Cardiac fibroblast (primary cell): ENCODE measurements at regions not wholly inside any gene's neighbourhood (a gene's known extent, or its start where the extent isn't known, plus 50 kb on each side); places are given as distances from the start of the nearest gene placed in this dataset.
"Not testable (repeated sequence)": the region's sequence is repeated elsewhere in the genome, so short reads cannot be mapped to it uniquely, and the experiment has no call there.

Experiments used
- DNase-seq, 2 donors: peaks; one replicate each; pipeline versions ENCODE4 v3.0.0 to v3.0.0-alpha.2; 2010; ENCODE audit warnings: low read depth in 2 of 2
- H3K4me3 ChIP-seq, 2 donors: replicated peaks in 1 of 2; 1 replicate in 1 of 2; 2 replicates in 1 of 2; pipeline ENCODE4 v1.5.1; 2011; ENCODE audit warnings: low read depth in 2 of 2, low read length in 2 of 2, mild to moderate bottlenecking in 2 of 2, moderate library complexity in 1 of 2
- TF ChIP-seq, protein P1 (sequence below): IDR thresholded peaks from one replicate; pipeline ENCODE4 v1.5.1; 2011; ENCODE audit warnings: low read depth, mild to moderate bottlenecking, low read length, inconsistent platforms

DNA sequence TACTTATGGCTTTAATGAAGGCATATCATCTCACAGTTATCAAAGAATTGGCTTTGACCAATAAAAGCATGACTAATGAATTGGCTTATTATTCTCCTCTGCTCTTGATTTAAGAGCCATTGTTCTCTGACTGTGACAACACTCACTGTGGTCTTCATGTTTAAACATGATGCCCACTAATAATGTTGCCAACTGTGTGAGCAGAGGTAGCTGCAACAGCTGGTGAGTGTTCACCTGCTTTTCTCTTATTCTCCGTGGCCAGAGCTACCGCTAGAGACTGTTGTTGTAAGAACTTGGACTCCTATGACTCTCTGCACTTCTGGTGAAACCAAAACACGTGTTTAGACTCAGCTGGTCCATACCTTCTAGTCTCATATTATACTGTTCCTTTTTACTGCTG is 335.9 kb downstream of the XPNPEP1 start:
- TF ChIP-seq, protein P1, sequence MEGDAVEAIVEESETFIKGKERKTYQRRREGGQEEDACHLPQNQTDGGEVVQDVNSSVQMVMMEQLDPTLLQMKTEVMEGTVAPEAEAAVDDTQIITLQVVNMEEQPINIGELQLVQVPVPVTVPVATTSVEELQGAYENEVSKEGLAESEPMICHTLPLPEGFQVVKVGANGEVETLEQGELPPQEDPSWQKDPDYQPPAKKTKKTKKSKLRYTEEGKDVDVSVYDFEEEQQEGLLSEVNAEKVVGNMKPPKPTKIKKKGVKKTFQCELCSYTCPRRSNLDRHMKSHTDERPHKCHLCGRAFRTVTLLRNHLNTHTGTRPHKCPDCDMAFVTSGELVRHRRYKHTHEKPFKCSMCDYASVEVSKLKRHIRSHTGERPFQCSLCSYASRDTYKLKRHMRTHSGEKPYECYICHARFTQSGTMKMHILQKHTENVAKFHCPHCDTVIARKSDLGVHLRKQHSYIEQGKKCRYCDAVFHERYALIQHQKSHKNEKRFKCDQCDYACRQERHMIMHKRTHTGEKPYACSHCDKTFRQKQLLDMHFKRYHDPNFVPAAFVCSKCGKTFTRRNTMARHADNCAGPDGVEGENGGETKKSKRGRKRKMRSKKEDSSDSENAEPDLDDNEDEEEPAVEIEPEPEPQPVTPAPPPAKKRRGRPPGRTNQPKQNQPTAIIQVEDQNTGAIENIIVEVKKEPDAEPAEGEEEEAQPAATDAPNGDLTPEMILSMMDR = no peak
- no peak overlapping the region for H3K4me3 ChIP-seq
- DNase-seq = no peak

DNA sequence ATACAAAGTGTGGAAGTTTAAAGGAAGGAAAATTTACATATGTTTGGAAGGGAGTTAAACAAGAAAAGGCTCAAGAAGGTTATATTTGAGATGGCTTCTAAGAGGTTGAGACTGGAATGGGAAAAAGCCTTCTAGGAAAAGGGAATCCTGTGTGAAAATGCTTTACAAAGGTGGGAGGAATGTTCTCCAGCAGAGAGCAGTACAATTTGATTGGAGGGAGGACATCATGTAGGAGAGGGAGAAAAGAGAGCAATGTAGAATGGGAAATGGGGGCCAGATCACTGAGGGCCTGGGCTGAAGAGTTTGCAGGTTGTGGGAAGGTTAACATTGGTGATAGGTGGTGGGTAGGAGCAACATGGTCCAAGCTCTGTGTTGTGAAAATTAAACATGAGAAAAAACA is 366.9 kb downstream of the XPNPEP1 start:
- H3K4me3 ChIP-seq = no peak overlapping the region
- DNase-seq = no peak
- TF ChIP-seq, protein P1 = no peak

DNA sequence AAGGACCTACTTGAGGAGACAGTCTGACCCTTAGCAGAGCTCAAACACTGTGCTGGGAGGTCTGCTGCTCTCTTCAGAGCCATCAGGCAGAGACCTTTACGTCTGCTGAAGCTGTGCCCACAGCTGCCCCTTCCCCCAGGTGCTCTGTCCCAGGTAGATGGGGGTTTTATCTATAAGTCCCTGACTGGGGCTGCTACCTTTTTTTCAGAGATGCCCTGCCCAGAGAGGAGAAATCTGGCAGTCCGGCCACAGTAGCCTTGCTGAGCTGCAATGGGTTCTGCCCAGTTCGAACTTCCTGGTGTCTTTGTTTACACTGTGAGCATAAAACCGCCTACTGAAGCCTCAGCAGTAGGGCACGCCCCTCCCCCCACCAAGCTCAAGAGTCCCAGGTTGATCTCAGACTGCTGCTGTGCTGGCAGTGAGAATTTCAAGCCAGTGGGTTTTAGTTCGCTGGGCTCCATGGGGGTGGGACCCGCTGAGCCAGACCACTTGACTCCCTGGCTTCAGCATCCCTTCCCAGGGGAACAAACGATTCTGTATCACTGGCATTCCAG is 381.2 kb downstream of the XPNPEP1 start:
- not testable (repeated sequence) for H3K4me3 ChIP-seq, DNase-seq

DNA sequence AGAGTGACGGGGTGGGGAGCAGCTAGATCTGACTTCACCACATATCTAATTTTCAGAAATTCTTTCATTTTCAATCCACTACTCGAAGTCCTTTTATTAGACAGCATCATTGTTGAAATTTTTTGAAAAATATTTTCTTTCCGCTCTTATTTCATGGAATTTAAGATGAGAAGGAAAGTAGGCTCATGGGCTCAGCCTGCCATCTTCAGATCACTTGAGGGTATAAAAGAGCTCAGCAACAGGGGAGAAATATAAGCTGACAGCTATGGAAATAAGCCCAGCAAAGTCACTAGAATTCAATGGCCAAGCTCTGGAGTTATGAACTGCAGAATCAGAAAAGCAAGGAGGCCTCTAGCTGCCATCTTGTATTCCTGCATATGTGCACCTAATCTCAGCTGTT is 389.1 kb downstream of the XPNPEP1 start:
- no peak for DNase-seq
- no peak overlapping the region for H3K4me3 ChIP-seq
- TF ChIP-seq, protein P1 = no peak

DNA sequence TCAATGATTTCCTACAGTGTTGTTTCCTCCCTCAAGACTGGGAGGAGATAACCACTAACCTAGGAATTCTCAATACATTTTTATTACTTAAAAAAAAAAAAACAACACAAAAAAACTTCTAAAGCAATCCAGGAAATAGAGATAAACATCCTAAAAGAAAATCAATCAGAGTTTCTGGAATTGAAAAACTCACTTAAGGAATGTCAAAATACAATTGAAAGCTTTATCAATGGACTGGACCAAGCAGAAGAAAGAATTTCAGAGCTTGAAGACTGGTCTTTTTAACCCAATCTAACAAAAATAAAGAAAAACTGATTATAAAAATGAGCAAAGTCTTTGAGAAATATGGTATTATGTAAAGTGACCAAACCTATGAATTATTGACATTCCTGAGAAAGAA is 394.1 kb downstream of the XPNPEP1 start:
- no peak for DNase-seq
- no peak overlapping the region for H3K4me3 ChIP-seq
- TF ChIP-seq, protein P1 = no peak

DNA sequence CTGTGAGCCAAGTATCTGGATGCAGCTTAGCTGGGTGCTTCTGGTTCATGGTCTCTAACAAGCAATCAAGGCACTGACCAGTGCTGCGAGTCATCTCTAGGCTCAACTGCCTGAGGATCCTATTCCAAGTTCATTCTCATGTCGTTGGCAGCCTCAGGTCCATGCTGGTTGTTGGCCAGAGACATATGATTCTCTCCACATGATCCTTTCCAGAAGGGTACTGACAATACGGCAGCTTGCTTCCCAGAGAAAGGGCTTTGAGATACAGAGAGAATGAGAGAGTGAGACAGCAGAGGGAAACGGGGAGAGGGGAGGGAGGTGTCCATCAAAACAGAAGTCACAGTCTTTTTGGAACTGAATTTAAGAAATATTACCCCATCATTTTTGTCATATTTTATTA is 405.6 kb downstream of the XPNPEP1 start:
- DNase-seq = no peak
- TF ChIP-seq, protein P1 = no peak
- no peak overlapping the region for H3K4me3 ChIP-seq

DNA sequence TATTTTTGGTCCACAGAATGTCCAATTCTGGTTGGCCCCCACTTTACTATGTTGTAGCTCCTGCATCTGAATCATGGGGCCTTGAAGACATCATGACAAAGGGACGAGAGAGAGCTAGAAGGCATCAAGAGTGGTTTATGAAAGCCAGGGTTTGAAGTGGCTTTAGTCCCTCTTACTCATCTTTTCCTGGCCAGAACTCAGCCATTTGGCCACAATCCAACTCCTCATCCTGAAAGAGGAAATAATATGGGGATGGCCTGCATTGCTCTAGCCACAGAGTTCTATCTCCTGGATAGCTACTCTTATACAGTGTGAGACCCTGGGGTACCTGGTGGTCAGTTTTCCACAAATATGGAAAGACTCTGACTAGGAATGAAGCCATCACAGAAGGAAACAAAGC is 418.9 kb downstream of the XPNPEP1 start:
- H3K4me3 ChIP-seq = no peak overlapping the region
- peak in 1 of 2 donors; percentile 3 for DNase-seq
- TF ChIP-seq, protein P1 = no peak
